Sigmoid colon (tissue), 4 donors: ENCODE measurements at regions not wholly inside any gene's neighbourhood (a gene's known extent, or its start where the extent isn't known, plus 50 kb on each side); places are given as distances from the start of the nearest gene placed in this dataset.

Experiments used
- CTCF ChIP-seq, 4 experiments: fragments of 450-650 bp in 3 of 4; fragments of 200-600 bp in 1 of 4; IDR thresholded peaks; one replicate each; pipeline ENCODE4 v1.5.1; 2016 to 2019; ENCODE audit warnings: antibody characterized with exemption in 4 of 4, mild to moderate bottlenecking in 3 of 4, moderate library complexity in 2 of 4
- POLR2A ChIP-seq, 2 donors: fragments of 450-650 bp; IDR thresholded peaks; one replicate each; pipeline ENCODE4 v1.6.1; 2016; ENCODE audit warnings: antibody characterized with exemption in 2 of 2, mild to moderate bottlenecking in 2 of 2, moderate library complexity in 2 of 2
- POLR2AphosphoS5 ChIP-seq, 4 donors: sonication (generic); formaldehyde crosslinking; IDR thresholded peaks; one replicate each; pipeline ENCODE4 v1.6.1; 2017; ENCODE audit warnings: antibody characterized with exemption in 4 of 4

- TF ChIP-seq POLR2AphosphoS5 (IDR thresholded peaks at IDR 0.05) = no peak
- no peak for TF ChIP-seq POLR2A (IDR thresholded peaks at IDR 0.05)
- TF ChIP-seq CTCF (IDR thresholded peaks at IDR 0.05) = no peak
These were observed 150.1 kb downstream of the SNX10 start for GRCh38 chr7:26441611-26442277.
